GM21825 (cell line): ENCODE measurements at regions not wholly inside any gene's neighbourhood (a gene's known extent, or its start where the extent isn't known, plus 50 kb on each side); places are given as distances from the start of the nearest gene placed in this dataset.

ENCODE experiments used
- ATAC-seq: cut with Tn5 transposase; IDR thresholded peaks from one replicate; pipeline ENCODE4 v1.9.1; 2021; ENCODE audit warnings: mild to moderate bottlenecking, moderate library complexity; ENCODE audit not compliant: unreplicated experiment

- ATAC-seq: no peak
These were observed 159.6 kb upstream of the ANK2 start for GRCh38 chr4:112889619-112890527.

- no peak for ATAC-seq
These were observed 155.0 kb upstream of the ANK2 start for GRCh38 chr4:112894480-112894879.

- ATAC-seq: no peak
These were observed 154.5 kb upstream of the ANK2 start for GRCh38 chr4:112894951-112895350.

GRCh38 chr4:112895811-112896608 lies 153.4 kb upstream of the ANK2 start:
- ATAC-seq: peak; percentile 58

GRCh38 chr4:112896609-112897190 lies 152.8 kb upstream of the ANK2 start:
- no peak for ATAC-seq

- ATAC-seq: no peak
These were observed 151.9 kb upstream of the ANK2 start for GRCh38 chr4:112897543-112897942.

GRCh38 chr4:112898357-112899141 lies 150.9 kb upstream of the ANK2 start:
- no peak for ATAC-seq

GRCh38 chr4:112900416-112900815 lies 149.0 kb upstream of the ANK2 start:
- no peak for ATAC-seq

GRCh38 chr4:112901962-112902411 lies 147.5 kb upstream of the ANK2 start:
- no peak for ATAC-seq

GRCh38 chr4:112905728-112906127 lies 143.7 kb upstream of the ANK2 start:
- ATAC-seq: no peak

GRCh38 chr4:112908511-112908910 lies 140.9 kb upstream of the ANK2 start:
- no peak for ATAC-seq

GRCh38 chr4:112910109-112910736 lies 139.2 kb upstream of the ANK2 start:
- ATAC-seq: no peak

- no peak for ATAC-seq
These were observed 132.6 kb upstream of the ANK2 start for GRCh38 chr4:112916868-112917267.

- ATAC-seq: no peak
These were observed 125.9 kb upstream of the ANK2 start for GRCh38 chr4:112923516-112923915.

GRCh38 chr4:112926819-112927218 lies 122.6 kb upstream of the ANK2 start:
- no peak for ATAC-seq

- no peak for ATAC-seq
These were observed 121.9 kb upstream of the ANK2 start for GRCh38 chr4:112927544-112927943.

- ATAC-seq: no peak
These were observed 118.5 kb upstream of the ANK2 start for GRCh38 chr4:112931001-112931400.

- no peak for ATAC-seq
These were observed 115.7 kb upstream of the ANK2 start for GRCh38 chr4:112933790-112934189.

- no peak for ATAC-seq
These were observed 110.9 kb upstream of the ANK2 start for GRCh38 chr4:112938461-112939058.

- no peak for ATAC-seq
These were observed 109.6 kb upstream of the ANK2 start for GRCh38 chr4:112939901-112940300.
